GM12878 (cell line): ENCODE measurements at regions not wholly inside any gene's neighbourhood (a gene's known extent, or its start where the extent isn't known, plus 50 kb on each side); places are given as distances from the start of the nearest gene placed in this dataset.

Experiments used
- ATAC-seq: fragments of 200-7000 bp; cut with Tn5 transposase; 3 replicates; pipeline ENCODE4 v1.9.1; 2020; ENCODE audit warnings: mild to moderate bottlenecking, moderate library complexity
- BruUV-seq: library from RNA; stranded (reverse); fragments of 400-500 nt; replicated peaks from 2 replicates; lab custom pipeline; 2021; lab: Mats Ljungman, UMichigan
- CTCF ChIA-PET: fragments of 300-600 bp; sonication (Branson Sonifier 250); formaldehyde crosslinking; extraction: SDS; loops from one replicate; lab custom pipeline; 2021; ENCODE audit warnings: inconsistent platforms; lab: Yijun Ruan, JAX
- POLR2A ChIA-PET: fragments of 350-600 bp; formaldehyde crosslinking; extraction: SDS; loops from one replicate; lab custom pipeline; 2021; ENCODE audit warnings: inconsistent platforms; lab: Charles Lee
- RAD21 ChIA-PET: fragments of 300-600 bp; sonication (Branson Sonifier 250); formaldehyde crosslinking; loops from one replicate; lab custom pipeline; 2023; ENCODE audit warnings: antibody characterized with exemption; ENCODE audit not compliant: unreplicated experiment; lab: Charles Lee
- SMC1A ChIA-PET: fragments of 300-600 bp; sonication (Branson Sonifier 250); formaldehyde crosslinking; loops from one replicate; lab custom pipeline; 2023; ENCODE audit not compliant: unreplicated experiment, uncharacterized antibody; lab: Charles Lee
- DNase-seq: peaks from one replicate; pipeline ENCODE4 v3.0.0-alpha.2; 2011; ENCODE audit warnings: low read depth, low spot score
- FAIRE-seq: peaks from 3 replicates; lab custom pipeline; 2011; peaks lifted over from hg19 to GRCh38; lab: Jason Lieb, UNC
- H2AFZ ChIP-seq: 2 replicates; pipeline ENCODE4 v1.6.0; 2011; ENCODE audit warnings: low read depth, low read length, control low read depth; ENCODE audit not compliant: control insufficient read depth
- H3K27ac ChIP-seq: 2 replicates; pipeline ENCODE4 v1.5.1; 2011; ENCODE audit warnings: control low read depth; ENCODE audit not compliant: control insufficient read depth, insufficient read depth
- H3K27me3 ChIP-seq, 2 experiments: replicated peaks in 1 of 2; 2 replicates each; pipeline versions ENCODE4 v1.6.0 to v1.6.1; 2011; ENCODE audit warnings: low read length in 1 of 2; ENCODE audit not compliant: control insufficient read depth in 2 of 2, insufficient read depth in 2 of 2
- H3K36me3 ChIP-seq, 2 experiments: 2 replicates each; pipeline ENCODE4 v1.5.1; 2011; ENCODE audit warnings: low read length in 1 of 2; ENCODE audit not compliant: control insufficient read depth in 2 of 2, insufficient read depth in 2 of 2
- H3K4me1 ChIP-seq: 2 replicates; pipeline ENCODE4 v1.6.1; 2011; ENCODE audit warnings: mild to moderate bottlenecking, low read length, moderate library complexity, mixed read lengths; ENCODE audit not compliant: control insufficient read depth, insufficient read depth
- H3K4me2 ChIP-seq: 2 replicates; pipeline ENCODE4 v1.6.0; 2011; ENCODE audit warnings: control low read depth; ENCODE audit not compliant: control insufficient read depth, insufficient read depth
- H3K4me3 ChIP-seq: fragments of 200-600 bp; sonication (generic); 2 replicates; pipeline ENCODE4 v1.5.1; 2016
- H3K79me2 ChIP-seq: 2 replicates; pipeline ENCODE4 v1.6.0; 2011; ENCODE audit warnings: low read length; ENCODE audit not compliant: control insufficient read depth, insufficient read depth
- H3K9ac ChIP-seq: 2 replicates; pipeline ENCODE4 v1.8.0; 2011; ENCODE audit warnings: low read length, control low read depth, mixed read lengths; ENCODE audit not compliant: control insufficient read depth, insufficient read depth
- H3K9me3 ChIP-seq: replicated peaks from 3 replicates; pipeline ENCODE4 v1.5.1; 2011; ENCODE audit warnings: mild to moderate bottlenecking, low read length; ENCODE audit not compliant: control insufficient read depth, insufficient read depth
- H4K20me1 ChIP-seq: 2 replicates; pipeline ENCODE4 v1.6.0; 2011; ENCODE audit not compliant: control insufficient read depth, insufficient read depth
- BHLHE40 ChIP-seq, 2 experiments: fragments of 450-650 bp in 1 of 2; IDR thresholded peaks; 2 replicates each; pipeline ENCODE4 v1.6.1; 2011 to 2017; ENCODE audit warnings: low read depth in 2 of 2, borderline replicate concordance in 1 of 2, improper control_type of control experiment in 1 of 2, low read length in 1 of 2, mild to moderate bottlenecking in 1 of 2
- DPF2 ChIP-seq: fragments of 450-650 bp; IDR thresholded peaks from 2 replicates; pipeline ENCODE4 v1.6.1; 2017; ENCODE audit warnings: mild to moderate bottlenecking
- MYC ChIP-seq: IDR thresholded peaks from 2 replicates; pipeline ENCODE4 v1.6.1; 2011; ENCODE audit warnings: mild to moderate bottlenecking, low read length, moderate library complexity, inconsistent platforms; ENCODE audit not compliant: insufficient read depth, insufficient replicate concordance, insufficient read length, severe bottlenecking
- NRF1 ChIP-seq: conservative IDR thresholded peaks from 2 replicates; pipeline ENCODE4 v1.6.1; 2011; ENCODE audit warnings: mild to moderate bottlenecking, low read depth, low read length, improper control_type of control experiment
- SIN3A ChIP-seq: IDR thresholded peaks from 2 replicates; pipeline ENCODE4 v1.6.1; 2012; ENCODE audit warnings: low read depth, low read length, improper control_type of control experiment
- SREBF2 ChIP-seq: IDR thresholded peaks from 2 replicates; pipeline ENCODE4 v1.6.1; 2012; ENCODE audit warnings: mild to moderate bottlenecking, low read length
- YY1 ChIP-seq: IDR thresholded peaks from 2 replicates; pipeline ENCODE4 v1.6.1; 2011; ENCODE audit warnings: low read depth, mild to moderate bottlenecking, low read length
- WGBS: methylation state at CpG from one replicate; pipeline ENCODE4 v1.1.6; 2016; ENCODE audit warnings: low lambda C conversion rate; ENCODE audit not compliant: insufficient replicate concordance, insufficient coverage; ENCODE audit errors: missing lambda C conversion rate; 5-methylcytosine and 5-hydroxymethylcytosine counted together
- in situ Hi-C: fragments of 300-500 bp; cut with MboI; formaldehyde crosslinking; loops from 9 replicates; pipeline ENCODE4 v1.14.3; 2018; ENCODE audit warnings: mixed read lengths
- intact Hi-C: fragments of 100-400 bp; cut with micrococcal nuclease; formaldehyde crosslinking; loops from one replicate; pipeline ENCODE4 v1.14.2; 2022; ENCODE audit not compliant: unreplicated experiment
- TF ChIP-seq, protein P1 (sequence below): IDR thresholded peaks from 2 replicates; pipeline ENCODE4 v1.6.1; 2012; ENCODE audit warnings: low read depth, low read length, improper control_type of control experiment
- TF ChIP-seq, protein P2 (sequence below): fragments of 450-650 bp; formaldehyde crosslinking; IDR thresholded peaks from 2 replicates; pipeline ENCODE4 v1.4.0; 2020; ENCODE audit warnings: mild to moderate bottlenecking, moderate library complexity

DNA sequence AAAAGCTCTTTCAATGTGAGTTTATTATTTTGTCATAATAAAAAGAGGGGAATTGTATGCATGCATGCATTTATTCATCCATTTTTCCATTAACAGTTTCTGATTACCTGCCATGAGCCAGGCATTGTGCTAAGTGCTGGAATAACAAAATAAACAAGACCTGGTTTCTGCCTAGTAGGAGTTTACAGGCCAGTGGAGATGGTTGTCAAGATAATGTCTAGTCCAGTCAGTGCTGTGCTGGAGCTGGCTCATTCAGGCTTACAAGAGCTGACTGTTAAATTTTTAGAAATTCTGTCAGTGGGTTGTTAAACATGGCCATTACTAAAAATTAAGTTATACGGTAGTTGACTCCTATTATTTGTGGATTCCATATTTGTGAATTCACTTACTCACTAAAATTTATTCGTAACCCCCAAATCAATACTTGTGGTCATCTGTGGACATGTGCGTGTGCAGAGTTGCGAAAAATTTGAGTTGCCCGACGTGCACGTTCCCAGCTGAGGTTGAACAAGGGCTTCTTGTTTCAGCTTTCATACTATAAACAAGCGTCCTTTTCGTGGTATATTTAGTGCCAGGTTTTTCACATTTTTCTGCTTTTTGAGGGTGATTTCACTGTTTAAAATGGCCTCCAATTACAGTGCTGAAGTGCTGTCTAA, 172.3 kb upstream of the RPS6KA3 start:
- Histone ChIP-seq H3K36me3 (no peaks in the 10 kb centered on the region), H3K4me1 (peaks cover 3% of the 10 kb centered on the region; the same call in 1 of the 2 replicates), H3K79me2 (no peaks in the 10 kb centered on the region), H3K27me3 (no peaks in the 10 kb centered on the region), H3K9ac (no peak overlapping the region), H3K27ac (no peak overlapping the region), H3K4me3 (no peak overlapping the region), H3K4me2 (no peak overlapping the region), H4K20me1 (no peaks in the 10 kb centered on the region), H3K9me3 (no peaks in the 10 kb centered on the region), H2AFZ (no peak overlapping the region)
- TF ChIP-seq BHLHE40 (IDR thresholded peaks at IDR 0.05; ENCODE audit: borderline replicate concordance in 1 of 2, low read depth in 2 of 2, low read length in 1 of 2) (no peak), DPF2 (no peak), NRF1 (no peak), SIN3A (no peak), SREBF2 (no peak), MYC (no peak), YY1 (no peak)
- TF ChIP-seq, protein P1, sequence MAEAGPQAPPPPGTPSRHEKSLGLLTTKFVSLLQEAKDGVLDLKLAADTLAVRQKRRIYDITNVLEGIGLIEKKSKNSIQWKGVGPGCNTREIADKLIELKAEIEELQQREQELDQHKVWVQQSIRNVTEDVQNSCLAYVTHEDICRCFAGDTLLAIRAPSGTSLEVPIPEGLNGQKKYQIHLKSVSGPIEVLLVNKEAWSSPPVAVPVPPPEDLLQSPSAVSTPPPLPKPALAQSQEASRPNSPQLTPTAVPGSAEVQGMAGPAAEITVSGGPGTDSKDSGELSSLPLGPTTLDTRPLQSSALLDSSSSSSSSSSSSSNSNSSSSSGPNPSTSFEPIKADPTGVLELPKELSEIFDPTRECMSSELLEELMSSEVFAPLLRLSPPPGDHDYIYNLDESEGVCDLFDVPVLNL, result no peak
- TF ChIP-seq, protein P2, sequence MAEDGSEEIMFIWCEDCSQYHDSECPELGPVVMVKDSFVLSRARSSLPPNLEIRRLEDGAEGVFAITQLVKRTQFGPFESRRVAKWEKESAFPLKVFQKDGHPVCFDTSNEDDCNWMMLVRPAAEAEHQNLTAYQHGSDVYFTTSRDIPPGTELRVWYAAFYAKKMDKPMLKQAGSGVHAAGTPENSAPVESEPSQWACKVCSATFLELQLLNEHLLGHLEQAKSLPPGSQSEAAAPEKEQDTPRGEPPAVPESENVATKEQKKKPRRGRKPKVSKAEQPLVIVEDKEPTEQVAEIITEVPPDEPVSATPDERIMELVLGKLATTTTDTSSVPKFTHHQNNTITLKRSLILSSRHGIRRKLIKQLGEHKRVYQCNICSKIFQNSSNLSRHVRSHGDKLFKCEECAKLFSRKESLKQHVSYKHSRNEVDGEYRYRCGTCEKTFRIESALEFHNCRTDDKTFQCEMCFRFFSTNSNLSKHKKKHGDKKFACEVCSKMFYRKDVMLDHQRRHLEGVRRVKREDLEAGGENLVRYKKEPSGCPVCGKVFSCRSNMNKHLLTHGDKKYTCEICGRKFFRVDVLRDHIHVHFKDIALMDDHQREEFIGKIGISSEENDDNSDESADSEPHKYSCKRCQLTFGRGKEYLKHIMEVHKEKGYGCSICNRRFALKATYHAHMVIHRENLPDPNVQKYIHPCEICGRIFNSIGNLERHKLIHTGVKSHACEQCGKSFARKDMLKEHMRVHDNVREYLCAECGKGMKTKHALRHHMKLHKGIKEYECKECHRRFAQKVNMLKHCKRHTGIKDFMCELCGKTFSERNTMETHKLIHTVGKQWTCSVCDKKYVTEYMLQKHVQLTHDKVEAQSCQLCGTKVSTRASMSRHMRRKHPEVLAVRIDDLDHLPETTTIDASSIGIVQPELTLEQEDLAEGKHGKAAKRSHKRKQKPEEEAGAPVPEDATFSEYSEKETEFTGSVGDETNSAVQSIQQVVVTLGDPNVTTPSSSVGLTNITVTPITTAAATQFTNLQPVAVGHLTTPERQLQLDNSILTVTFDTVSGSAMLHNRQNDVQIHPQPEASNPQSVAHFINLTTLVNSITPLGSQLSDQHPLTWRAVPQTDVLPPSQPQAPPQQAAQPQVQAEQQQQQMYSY, result no peak
- FAIRE-seq (no peak), ATAC-seq (no peak), DNase-seq (no peak)
- ChIA-PET CTCF (interaction anchor here (1.2 to 5.2 kb wide), 2 partner anchors 186 to 534 kb away, joined by 4 to 27 read pairs; no protein-coding TSS in a partner anchor), SMC1A (interaction anchor here (0.7 to 4.8 kb wide), 5 partner anchors 11 to 186 kb away, joined by 3 to 22 read pairs (median 4); no protein-coding TSS in a partner anchor), RAD21 (interaction anchor here (1.9 kb wide), 1 partner anchor 186 kb away, joined by 8 read pairs; no protein-coding TSS in a partner anchor), POLR2A (interaction anchor here (0.6 kb wide), 1 partner anchor 23 kb away, joined by 3 read pairs; no protein-coding TSS in a partner anchor)
- BruUV-seq, result no TSS peak
- intact Hi-C loops (no loop called here), in situ Hi-C loops (no loop called here)
- 91% methylated on average over 9 of the region's 9 CpGs for WGBS
